HG02571 (cell line): ENCODE measurements at regions not wholly inside any gene's neighbourhood (a gene's known extent, or its start where the extent isn't known, plus 50 kb on each side); places are given as distances from the start of the nearest gene placed in this dataset.
"Not testable (repeated sequence)": the region's sequence is repeated elsewhere in the genome, so short reads cannot be mapped to it uniquely, and the experiment has no call there.

Experiments used
- ATAC-seq: cut with Tn5 transposase; IDR thresholded peaks from one replicate; pipeline ENCODE4 v1.9.1; 2021; ENCODE audit warnings: mild to moderate bottlenecking, moderate library complexity; ENCODE audit not compliant: unreplicated experiment

GRCh38 chr9:119677811-119678505 lies 308.7 kb upstream of the BRINP1 start:
- no peak for ATAC-seq

- no peak for ATAC-seq
Observed at GRCh38 chr9:119675951-119676350, 306.7 kb upstream of the BRINP1 start.

- not testable (repeated sequence) for ATAC-seq
Observed at GRCh38 chr9:119672763-119673162, 303.5 kb upstream of the BRINP1 start.

- ATAC-seq: no peak
Observed at GRCh38 chr9:119667916-119668315, 298.7 kb upstream of the BRINP1 start.

- no peak for ATAC-seq
Observed at GRCh38 chr9:119667163-119667562, 297.9 kb upstream of the BRINP1 start.

GRCh38 chr9:119662329-119662728 lies 293.1 kb upstream of the BRINP1 start:
- no peak for ATAC-seq

GRCh38 chr9:119652931-119653330 lies 283.7 kb upstream of the BRINP1 start:
- no peak for ATAC-seq

- no peak for ATAC-seq
Observed at GRCh38 chr9:119649205-119649604, 280.0 kb upstream of the BRINP1 start.

- ATAC-seq: no peak
Observed at GRCh38 chr9:119639287-119639955, 270.2 kb upstream of the BRINP1 start.

GRCh38 chr9:119634006-119634405 lies 264.8 kb upstream of the BRINP1 start:
- no peak for ATAC-seq

GRCh38 chr9:119611565-119611964 lies 242.3 kb upstream of the BRINP1 start:
- no peak for ATAC-seq

- no peak for ATAC-seq
Observed at GRCh38 chr9:119609277-119609971, 240.2 kb upstream of the BRINP1 start.

- ATAC-seq: no peak
Observed at GRCh38 chr9:119601632-119602031, 232.4 kb upstream of the BRINP1 start.

- ATAC-seq: no peak
Observed at GRCh38 chr9:119597499-119597898, 228.3 kb upstream of the BRINP1 start.

- no peak for ATAC-seq
Observed at GRCh38 chr9:119596703-119597102, 227.5 kb upstream of the BRINP1 start.

- no peak for ATAC-seq
Observed at GRCh38 chr9:119588874-119589744, 219.9 kb upstream of the BRINP1 start.

GRCh38 chr9:119577881-119578280 lies 208.6 kb upstream of the BRINP1 start:
- no peak for ATAC-seq

GRCh38 chr9:119559986-119560385 lies 190.8 kb upstream of the BRINP1 start:
- ATAC-seq: no peak

- ATAC-seq: no peak
Observed at GRCh38 chr9:119559056-119559455, 189.8 kb upstream of the BRINP1 start.

- peak; percentile 93 for ATAC-seq
Observed at GRCh38 chr9:119556129-119556875, 187.1 kb upstream of the BRINP1 start.
